Spleen (tissue), 7 donors: ENCODE measurements at regions not wholly inside any gene's neighbourhood (a gene's known extent, or its start where the extent isn't known, plus 50 kb on each side); places are given as distances from the start of the nearest gene placed in this dataset.

Source experiments
- CTCF ChIP-seq, 11 experiments: fragments of 200-600 bp in 7 of 11; fragments of 450-650 bp in 4 of 11; sonication (generic) in 4 of 11; IDR thresholded peaks in 8 of 11; conservative IDR thresholded peaks in 3 of 11; 1 replicate in 7 of 11; 2 replicates in 4 of 11; pipeline versions ENCODE4 v1.4.0 to v1.8.0; 2016 to 2021; ENCODE audit warnings: antibody characterized with exemption in 11 of 11, inconsistent platforms in 4 of 11, mild to moderate bottlenecking in 1 of 11
- POLR2A ChIP-seq, 3 donors: fragments of 450-650 bp; IDR thresholded peaks; one replicate each; pipeline ENCODE4 v1.5.1; 2017; ENCODE audit warnings: antibody characterized with exemption in 3 of 3, mild to moderate bottlenecking in 1 of 3
- donor health status: DM: no; HTN: no; CAD: no; lungs with moderate emphysema.
- donor health status: DM: no; HTN: no; CAD: no.
- donor health status: DM: no; HTN: no; CAD: no.

GRCh38 chr2:239579524-239580198 lies 178.8 kb upstream of the HDAC4 start:
- TF ChIP-seq CTCF (IDR thresholded peaks at IDR 0.05 in 8 of 11, conservative IDR thresholded peaks at IDR 0.05 in 3 of 11) (no peak), POLR2A (IDR thresholded peaks at IDR 0.05) (no peak)
